ENCODE measurements at regions not wholly inside any gene's neighbourhood (a gene's known extent, or its start where the extent isn't known, plus 50 kb on each side); places are given as distances from the start of the nearest gene placed in this dataset.

DNA sequence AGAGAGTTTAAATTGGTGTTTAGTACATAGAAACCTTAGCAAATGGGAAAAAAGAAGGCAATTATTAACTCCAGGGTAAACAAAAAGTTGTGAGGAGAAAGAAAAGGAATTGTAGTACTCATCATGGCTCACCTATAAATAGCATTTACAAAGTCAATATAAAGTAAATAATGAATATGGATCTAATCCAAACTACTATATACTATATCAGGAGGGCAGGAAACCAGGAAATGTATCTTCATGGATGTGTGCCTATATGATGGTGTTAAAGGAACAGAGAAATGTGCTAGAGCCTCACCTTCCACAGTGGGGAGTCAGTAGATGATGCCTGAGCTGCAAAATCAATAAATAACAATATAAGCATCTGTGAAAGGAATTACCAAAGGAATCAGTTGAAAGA, 208.9 kb downstream of the FAM43A start:
- Mint-ChIP-seq H3K4me1 (no peaks in the 10 kb centered on the region), H3K4me3 (no peak overlapping the region), H3K27ac (no peak overlapping the region), H3K9me3 (peaks cover 5% of the 10 kb centered on the region; the same call in 2 of the 3 replicates), H3K27me3 (ENCODE audit: insufficient read depth, low read depth, poor library complexity) (no peaks in the 10 kb centered on the region), H3K36me3 (ENCODE audit: low read depth) (no peaks in the 10 kb centered on the region)
- Histone ChIP-seq H4K20me1 (replicated peaks; ENCODE audit: insufficient read depth) (no peaks in the 10 kb centered on the region), H3K27ac (ENCODE audit: low read depth) (no peak overlapping the region), H3K79me2 (replicated peaks; ENCODE audit: insufficient read depth) (no peaks in the 10 kb centered on the region), H2AFZ (no peak overlapping the region), H3K4me3 (no peak overlapping the region), H3K4me2 (no peak overlapping the region), H3K36me3 (ENCODE audit: insufficient read depth) (no peaks in the 10 kb centered on the region), H3K9me2 (ENCODE audit: insufficient read depth) (0 out of 2 replicates have a peak, but pooled peaks cover 3% of the 10 kb centered on the region), H3F3A (replicated peaks; ENCODE audit: low read depth) (no peaks in the 10 kb centered on the region), H3K4me1 (ENCODE audit: insufficient read depth) (no peaks in the 10 kb centered on the region), H3K27me3 (ENCODE audit: insufficient read depth) (no peaks in the 10 kb centered on the region)
- TF ChIP-seq NANOG (IDR thresholded peaks at IDR 0.05; ENCODE audit: borderline replicate concordance) (no peak), EZH2phosphoT487 (IDR thresholded peaks at IDR 0.05; ENCODE audit: unreplicated experiment) (no peak)
- ATAC-seq, result no peak
- DNase-seq (ENCODE audit: low spot score), result no peak

DNA sequence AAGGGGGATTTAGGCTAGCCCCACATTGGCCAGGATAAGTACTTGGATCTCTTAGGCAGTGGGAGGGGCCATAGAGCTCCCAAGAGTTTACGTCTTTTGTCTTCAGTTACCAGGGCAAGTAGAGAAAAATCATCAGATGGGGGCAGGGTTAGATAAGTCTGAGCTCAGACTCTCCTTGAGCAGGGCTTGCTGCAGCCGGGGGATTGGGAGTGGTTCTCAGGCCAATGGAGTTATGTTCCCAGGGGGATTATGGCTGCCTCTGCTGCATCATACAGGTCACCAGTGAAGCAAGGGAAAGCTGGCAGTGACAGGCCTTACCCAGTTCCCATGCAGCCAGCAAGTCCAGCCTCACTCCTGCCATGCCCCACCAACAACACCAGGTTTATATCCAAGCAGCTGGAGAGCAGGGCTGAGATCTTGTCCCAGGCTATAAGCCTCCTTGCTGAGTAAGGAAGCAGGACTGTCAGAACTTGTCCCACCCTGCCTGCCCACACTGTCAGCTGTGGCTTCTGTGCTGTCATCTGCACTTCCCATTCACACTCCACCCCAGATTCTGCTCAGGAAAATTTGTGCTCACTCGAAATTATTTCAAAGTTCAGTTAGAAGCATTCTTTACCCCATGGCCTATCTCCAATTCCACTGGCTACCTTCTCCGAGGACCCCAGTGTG, 215.3 kb downstream of the FAM43A start:
- H3K36me3 ChIP-seq (ENCODE audit: insufficient read depth), result peaks cover 6% of the 10 kb centered on the region; the same call in 1 of the 2 replicates
- H3K27me3 ChIP-seq (ENCODE audit: insufficient read depth), result no peaks in the 10 kb centered on the region
- H3K36me3 Mint-ChIP-seq (ENCODE audit: low read depth), result peaks cover 9% of the 10 kb centered on the region
- H3K27ac Mint-ChIP-seq, result no peak overlapping the region
- H3K27ac ChIP-seq (ENCODE audit: low read depth), result no peak overlapping the region
- H4K20me1 ChIP-seq (replicated peaks; ENCODE audit: insufficient read depth), result no peaks in the 10 kb centered on the region
- DNase-seq (ENCODE audit: low spot score) (no peak), ATAC-seq (no peak)
- peaks cover 31% of the 10 kb centered on the region for H3K9me3 Mint-ChIP-seq
- H3K4me3 Mint-ChIP-seq, result no peak overlapping the region
- H3K27me3 Mint-ChIP-seq (ENCODE audit: insufficient read depth, low read depth, poor library complexity), result peaks cover 7% of the 10 kb centered on the region
- H3K9me2 ChIP-seq (ENCODE audit: insufficient read depth), result 0 out of 2 replicates have a peak, but pooled peaks cover 9% of the 10 kb centered on the region
- no peaks in the 10 kb centered on the region for H3K79me2 ChIP-seq (replicated peaks; ENCODE audit: insufficient read depth)
- no peaks in the 10 kb centered on the region for H3K4me1 ChIP-seq (ENCODE audit: insufficient read depth)
- H3F3A ChIP-seq (replicated peaks; ENCODE audit: low read depth), result no peaks in the 10 kb centered on the region
- H3K4me3 ChIP-seq, result no peak overlapping the region
- no peaks in the 10 kb centered on the region for H3K4me1 Mint-ChIP-seq
- H3K4me2 ChIP-seq, result no peak overlapping the region
- no peak overlapping the region for H2AFZ ChIP-seq
- no peak for TF ChIP-seq JUNB (IDR thresholded peaks at IDR 0.05; ENCODE audit: unreplicated experiment)
- no peak for TF ChIP-seq ZNF114 (CRISPR knock-in tag; IDR thresholded peaks at IDR 0.05)
- TF ChIP-seq, protein P1, sequence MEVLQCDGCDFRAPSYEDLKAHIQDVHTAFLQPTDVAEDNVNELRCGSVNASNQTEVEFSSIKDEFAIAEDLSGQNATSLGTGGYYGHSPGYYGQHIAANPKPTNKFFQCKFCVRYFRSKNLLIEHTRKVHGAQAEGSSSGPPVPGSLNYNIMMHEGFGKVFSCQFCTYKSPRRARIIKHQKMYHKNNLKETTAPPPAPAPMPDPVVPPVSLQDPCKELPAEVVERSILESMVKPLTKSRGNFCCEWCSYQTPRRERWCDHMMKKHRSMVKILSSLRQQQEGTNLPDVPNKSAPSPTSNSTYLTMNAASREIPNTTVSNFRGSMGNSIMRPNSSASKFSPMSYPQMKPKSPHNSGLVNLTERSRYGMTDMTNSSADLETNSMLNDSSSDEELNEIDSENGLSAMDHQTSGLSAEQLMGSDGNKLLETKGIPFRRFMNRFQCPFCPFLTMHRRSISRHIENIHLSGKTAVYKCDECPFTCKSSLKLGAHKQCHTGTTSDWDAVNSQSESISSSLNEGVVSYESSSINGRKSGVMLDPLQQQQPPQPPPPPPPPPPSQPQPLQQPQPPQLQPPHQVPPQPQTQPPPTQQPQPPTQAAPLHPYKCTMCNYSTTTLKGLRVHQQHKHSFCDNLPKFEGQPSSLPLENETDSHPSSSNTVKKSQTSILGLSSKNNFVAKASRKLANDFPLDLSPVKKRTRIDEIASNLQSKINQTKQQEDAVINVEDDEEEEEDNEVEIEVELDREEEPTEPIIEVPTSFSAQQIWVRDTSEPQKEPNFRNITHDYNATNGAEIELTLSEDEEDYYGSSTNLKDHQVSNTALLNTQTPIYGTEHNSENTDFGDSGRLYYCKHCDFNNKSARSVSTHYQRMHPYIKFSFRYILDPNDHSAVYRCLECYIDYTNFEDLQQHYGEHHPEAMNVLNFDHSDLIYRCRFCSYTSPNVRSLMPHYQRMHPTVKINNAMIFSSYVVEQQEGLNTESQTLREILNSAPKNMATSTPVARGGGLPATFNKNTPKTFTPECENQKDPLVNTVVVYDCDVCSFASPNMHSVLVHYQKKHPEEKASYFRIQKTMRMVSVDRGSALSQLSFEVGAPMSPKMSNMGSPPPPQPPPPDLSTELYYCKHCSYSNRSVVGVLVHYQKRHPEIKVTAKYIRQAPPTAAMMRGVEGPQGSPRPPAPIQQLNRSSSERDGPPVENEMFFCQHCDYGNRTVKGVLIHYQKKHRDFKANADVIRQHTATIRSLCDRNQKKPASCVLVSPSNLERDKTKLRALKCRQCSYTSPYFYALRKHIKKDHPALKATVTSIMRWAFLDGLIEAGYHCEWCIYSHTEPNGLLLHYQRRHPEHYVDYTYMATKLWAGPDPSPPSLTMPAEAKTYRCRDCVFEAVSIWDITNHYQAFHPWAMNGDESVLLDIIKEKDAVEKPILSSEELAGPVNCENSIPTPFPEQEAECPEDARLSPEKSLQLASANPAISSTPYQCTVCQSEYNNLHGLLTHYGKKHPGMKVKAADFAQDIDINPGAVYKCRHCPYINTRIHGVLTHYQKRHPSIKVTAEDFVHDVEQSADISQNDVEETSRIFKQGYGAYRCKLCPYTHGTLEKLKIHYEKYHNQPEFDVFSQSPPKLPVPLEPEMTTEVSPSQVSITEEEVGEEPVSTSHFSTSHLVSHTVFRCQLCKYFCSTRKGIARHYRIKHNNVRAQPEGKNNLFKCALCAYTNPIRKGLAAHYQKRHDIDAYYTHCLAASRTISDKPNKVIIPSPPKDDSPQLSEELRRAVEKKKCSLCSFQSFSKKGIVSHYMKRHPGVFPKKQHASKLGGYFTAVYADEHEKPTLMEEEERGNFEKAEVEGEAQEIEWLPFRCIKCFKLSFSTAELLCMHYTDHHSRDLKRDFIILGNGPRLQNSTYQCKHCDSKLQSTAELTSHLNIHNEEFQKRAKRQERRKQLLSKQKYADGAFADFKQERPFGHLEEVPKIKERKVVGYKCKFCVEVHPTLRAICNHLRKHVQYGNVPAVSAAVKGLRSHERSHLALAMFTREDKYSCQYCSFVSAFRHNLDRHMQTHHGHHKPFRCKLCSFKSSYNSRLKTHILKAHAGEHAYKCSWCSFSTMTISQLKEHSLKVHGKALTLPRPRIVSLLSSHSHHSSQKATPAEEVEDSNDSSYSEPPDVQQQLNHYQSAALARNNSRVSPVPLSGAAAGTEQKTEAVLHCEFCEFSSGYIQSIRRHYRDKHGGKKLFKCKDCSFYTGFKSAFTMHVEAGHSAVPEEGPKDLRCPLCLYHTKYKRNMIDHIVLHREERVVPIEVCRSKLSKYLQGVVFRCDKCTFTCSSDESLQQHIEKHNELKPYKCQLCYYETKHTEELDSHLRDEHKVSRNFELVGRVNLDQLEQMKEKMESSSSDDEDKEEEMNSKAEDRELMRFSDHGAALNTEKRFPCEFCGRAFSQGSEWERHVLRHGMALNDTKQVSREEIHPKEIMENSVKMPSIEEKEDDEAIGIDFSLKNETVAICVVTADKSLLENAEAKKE (CRISPR knock-in tag; IDR thresholded peaks at IDR 0.05), result no peak
- TF ChIP-seq, protein P2, sequence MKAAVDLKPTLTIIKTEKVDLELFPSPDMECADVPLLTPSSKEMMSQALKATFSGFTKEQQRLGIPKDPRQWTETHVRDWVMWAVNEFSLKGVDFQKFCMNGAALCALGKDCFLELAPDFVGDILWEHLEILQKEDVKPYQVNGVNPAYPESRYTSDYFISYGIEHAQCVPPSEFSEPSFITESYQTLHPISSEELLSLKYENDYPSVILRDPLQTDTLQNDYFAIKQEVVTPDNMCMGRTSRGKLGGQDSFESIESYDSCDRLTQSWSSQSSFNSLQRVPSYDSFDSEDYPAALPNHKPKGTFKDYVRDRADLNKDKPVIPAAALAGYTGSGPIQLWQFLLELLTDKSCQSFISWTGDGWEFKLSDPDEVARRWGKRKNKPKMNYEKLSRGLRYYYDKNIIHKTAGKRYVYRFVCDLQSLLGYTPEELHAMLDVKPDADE (IDR thresholded peaks at IDR 0.05), result no peak
- no peak for TF ChIP-seq CREB1 (CRISPR knock-in tag; IDR thresholded peaks at IDR 0.05; ENCODE audit: low read depth)
- no peak for TF ChIP-seq POLR2AphosphoS5 (IDR thresholded peaks at IDR 0.05; ENCODE audit: low read depth)
- no peak for TF ChIP-seq ZNF331 (CRISPR knock-in tag; IDR thresholded peaks at IDR 0.05; ENCODE audit: low read depth)
- no peak for TF ChIP-seq EZH2phosphoT487 (IDR thresholded peaks at IDR 0.05; ENCODE audit: unreplicated experiment)
- TF ChIP-seq, protein P3, sequence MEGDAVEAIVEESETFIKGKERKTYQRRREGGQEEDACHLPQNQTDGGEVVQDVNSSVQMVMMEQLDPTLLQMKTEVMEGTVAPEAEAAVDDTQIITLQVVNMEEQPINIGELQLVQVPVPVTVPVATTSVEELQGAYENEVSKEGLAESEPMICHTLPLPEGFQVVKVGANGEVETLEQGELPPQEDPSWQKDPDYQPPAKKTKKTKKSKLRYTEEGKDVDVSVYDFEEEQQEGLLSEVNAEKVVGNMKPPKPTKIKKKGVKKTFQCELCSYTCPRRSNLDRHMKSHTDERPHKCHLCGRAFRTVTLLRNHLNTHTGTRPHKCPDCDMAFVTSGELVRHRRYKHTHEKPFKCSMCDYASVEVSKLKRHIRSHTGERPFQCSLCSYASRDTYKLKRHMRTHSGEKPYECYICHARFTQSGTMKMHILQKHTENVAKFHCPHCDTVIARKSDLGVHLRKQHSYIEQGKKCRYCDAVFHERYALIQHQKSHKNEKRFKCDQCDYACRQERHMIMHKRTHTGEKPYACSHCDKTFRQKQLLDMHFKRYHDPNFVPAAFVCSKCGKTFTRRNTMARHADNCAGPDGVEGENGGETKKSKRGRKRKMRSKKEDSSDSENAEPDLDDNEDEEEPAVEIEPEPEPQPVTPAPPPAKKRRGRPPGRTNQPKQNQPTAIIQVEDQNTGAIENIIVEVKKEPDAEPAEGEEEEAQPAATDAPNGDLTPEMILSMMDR (conservative IDR thresholded peaks at IDR 0.05; ENCODE audit: low read depth in 2 of 2), result no peak
- TF ChIP-seq NANOG (IDR thresholded peaks at IDR 0.05; ENCODE audit: borderline replicate concordance), result no peak
- no peak for TF ChIP-seq EZH2 (IDR thresholded peaks at IDR 0.05; ENCODE audit: low read depth, unreplicated experiment)

Data from GM23338 (cell line).